GM12865 (cell line): ENCODE measurements at regions not wholly inside any gene's neighbourhood (a gene's known extent, or its start where the extent isn't known, plus 50 kb on each side); places are given as distances from the start of the nearest gene placed in this dataset.
"Not testable (repeated sequence)": the region's sequence is repeated elsewhere in the genome, so short reads cannot be mapped to it uniquely, and the experiment has no call there.

Experiments
- DNase-seq: peaks from one replicate; pipeline ENCODE4 v3.0.0; 2010; ENCODE audit warnings: low read depth
- H3K4me3 ChIP-seq: 2 replicates; pipeline ENCODE4 v1.5.1; 2011; ENCODE audit warnings: mild to moderate bottlenecking, low read depth, low read length, control low read depth
- CTCF ChIP-seq: IDR thresholded peaks from 2 replicates; pipeline ENCODE4 v1.5.1; 2011; ENCODE audit warnings: low read length, control low read depth, low read depth, inconsistent platforms; ENCODE audit not compliant: insufficient read depth; ENCODE audit errors: missing control alignments

GRCh38 chr6:3977875-3978711 lies 100.8 kb downstream of the FAM217A start:
- no peak overlapping the region for H3K4me3 ChIP-seq
- TF ChIP-seq CTCF, result peak; percentile 61
- peak; percentile 77 for DNase-seq

- H3K4me3 ChIP-seq, DNase-seq: not testable (repeated sequence)
Measured at GRCh38 chr6:3978966-3979365, 100.0 kb downstream of the FAM217A start.

- H3K4me3 ChIP-seq, result no peak overlapping the region
- no peak for DNase-seq
- TF ChIP-seq CTCF, result no peak
Measured at GRCh38 chr6:3981917-3982316, 97.0 kb downstream of the FAM217A start.

- no peak for DNase-seq
- H3K4me3 ChIP-seq, result no peak overlapping the region
- no peak for TF ChIP-seq CTCF
Measured at GRCh38 chr6:3983778-3984177, 95.2 kb downstream of the FAM217A start.

GRCh38 chr6:3984494-3984893 lies 94.4 kb downstream of the FAM217A start:
- DNase-seq, result no peak

GRCh38 chr6:3986241-3986640 lies 92.7 kb downstream of the FAM217A start:
- H3K4me3 ChIP-seq, result no peak overlapping the region
- no peak for TF ChIP-seq CTCF
- no peak for DNase-seq

More at GRCh38 chr6:3984494-3984893, 94.4 kb downstream of the FAM217A start:
- no peak for TF ChIP-seq CTCF
- H3K4me3 ChIP-seq, result no peak overlapping the region

- DNase-seq, result no peak
- no peak overlapping the region for H3K4me3 ChIP-seq
- TF ChIP-seq CTCF, result no peak
Measured at GRCh38 chr6:3987053-3987452, 91.9 kb downstream of the FAM217A start.
